ENCODE measurements at regions not wholly inside any gene's neighbourhood (a gene's known extent, or its start where the extent isn't known, plus 50 kb on each side); places are given as distances from the start of the nearest gene placed in this dataset.

GRCh38 chr22:47740109-47740805, 977.8 kb downstream of the TBC1D22A start:
- FAIRE-seq (no peak), DNase-seq (ENCODE audit: insufficient read length, low spot score) (no peak)
- no peak for TF ChIP-seq TAF1 (IDR thresholded peaks at IDR 0.05; ENCODE audit: low read depth, low read length)
- TF ChIP-seq SPI1 (IDR thresholded peaks at IDR 0.05; ENCODE audit: low read depth, low read length) = no peak
- TF ChIP-seq POLR2AphosphoS5 (IDR thresholded peaks at IDR 0.05; ENCODE audit: low read depth, low read length) = no peak
- no peak for TF ChIP-seq POLR2A (IDR thresholded peaks at IDR 0.05; ENCODE audit: low read depth, low read length)
- TF ChIP-seq POU2F2 (IDR thresholded peaks at IDR 0.05; ENCODE audit: low read depth, low read length) = no peak
- TF ChIP-seq PAX5 (IDR thresholded peaks at IDR 0.05; ENCODE audit: insufficient read depth, low read length, severe bottlenecking) = no peak

DNA sequence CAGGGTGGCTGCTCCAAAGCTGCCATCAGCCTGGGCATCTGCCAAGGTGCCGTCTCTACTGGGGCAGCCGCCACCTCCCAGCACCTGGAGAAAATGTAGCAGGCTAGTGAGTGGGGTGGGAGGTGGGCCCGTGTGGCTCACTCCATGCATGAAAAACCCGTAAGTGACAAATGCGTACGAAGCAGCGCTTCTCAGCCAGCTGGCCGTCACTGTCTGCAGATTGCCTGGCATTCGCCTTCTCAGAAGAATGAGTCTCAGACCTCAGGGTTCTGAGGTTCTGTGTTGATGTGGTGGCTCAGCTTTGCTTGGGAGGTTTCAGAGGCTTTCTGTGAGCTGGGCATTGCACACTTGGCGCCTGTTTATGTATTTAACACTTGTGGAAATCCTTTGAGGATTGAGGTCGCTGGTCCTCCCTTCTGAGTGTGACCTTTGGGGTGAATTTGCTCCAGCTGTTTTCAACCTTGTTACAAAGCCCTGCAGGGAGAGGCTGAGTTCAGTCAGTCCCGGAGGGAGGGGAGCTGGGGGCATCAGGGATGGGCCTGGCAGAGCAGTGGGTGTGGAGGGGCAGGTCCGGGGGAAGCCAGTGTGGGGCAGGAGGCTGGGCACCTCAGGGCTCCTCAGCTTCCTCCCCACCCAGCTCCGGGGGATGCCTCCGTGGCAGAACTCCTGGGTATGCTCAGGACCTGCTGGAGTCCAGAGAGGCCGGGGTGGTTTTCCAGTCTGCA, 977.0 kb downstream of the TBC1D22A start:
- TF ChIP-seq PAX5 (IDR thresholded peaks at IDR 0.05; ENCODE audit: insufficient read depth, low read length, severe bottlenecking) (no peak), POLR2A (IDR thresholded peaks at IDR 0.05; ENCODE audit: low read depth, low read length) (no peak), TAF1 (IDR thresholded peaks at IDR 0.05; ENCODE audit: low read depth, low read length) (no peak), POU2F2 (IDR thresholded peaks at IDR 0.05; ENCODE audit: low read depth, low read length) (no peak), POLR2AphosphoS5 (IDR thresholded peaks at IDR 0.05; ENCODE audit: low read depth, low read length) (no peak), SPI1 (IDR thresholded peaks at IDR 0.05; ENCODE audit: low read depth, low read length) (no peak)
- FAIRE-seq = no peak
- no peak for DNase-seq (ENCODE audit: insufficient read length, low spot score)

DNA sequence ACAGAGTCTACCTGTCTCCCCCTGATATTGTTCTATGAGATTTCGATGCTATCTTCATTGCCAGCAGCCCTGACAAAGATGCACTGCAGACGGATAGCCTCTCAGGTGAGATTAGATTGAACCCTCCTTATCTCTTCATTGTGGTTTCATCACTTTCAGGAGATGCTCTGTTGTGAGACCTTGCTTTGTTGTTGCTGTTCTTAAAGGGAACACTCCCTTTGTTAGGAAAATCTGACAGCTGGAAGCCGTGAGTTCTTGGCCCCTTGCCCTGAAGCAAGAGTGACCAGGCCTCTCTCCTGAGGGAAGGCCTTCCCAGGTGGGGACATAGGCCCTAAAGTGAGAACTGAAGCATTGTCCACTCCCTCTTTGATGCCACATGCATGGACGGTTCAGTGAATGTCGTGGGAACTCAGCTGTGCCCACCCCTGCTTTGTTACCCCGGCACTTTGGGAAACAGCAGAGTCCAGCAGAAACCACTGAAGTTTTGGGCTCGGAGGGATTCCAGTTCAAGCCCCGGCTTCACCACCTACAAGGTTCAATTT, 976.1 kb downstream of the TBC1D22A start:
- no peak for DNase-seq (ENCODE audit: insufficient read length, low spot score)
- FAIRE-seq = no peak
- TF ChIP-seq POLR2A (IDR thresholded peaks at IDR 0.05; ENCODE audit: low read depth, low read length) (no peak), PAX5 (IDR thresholded peaks at IDR 0.05; ENCODE audit: insufficient read depth, low read length, severe bottlenecking) (no peak), SPI1 (IDR thresholded peaks at IDR 0.05; ENCODE audit: low read depth, low read length) (no peak), TAF1 (IDR thresholded peaks at IDR 0.05; ENCODE audit: low read depth, low read length) (no peak), POLR2AphosphoS5 (IDR thresholded peaks at IDR 0.05; ENCODE audit: low read depth, low read length) (no peak), POU2F2 (IDR thresholded peaks at IDR 0.05; ENCODE audit: low read depth, low read length) (no peak)

DNA sequence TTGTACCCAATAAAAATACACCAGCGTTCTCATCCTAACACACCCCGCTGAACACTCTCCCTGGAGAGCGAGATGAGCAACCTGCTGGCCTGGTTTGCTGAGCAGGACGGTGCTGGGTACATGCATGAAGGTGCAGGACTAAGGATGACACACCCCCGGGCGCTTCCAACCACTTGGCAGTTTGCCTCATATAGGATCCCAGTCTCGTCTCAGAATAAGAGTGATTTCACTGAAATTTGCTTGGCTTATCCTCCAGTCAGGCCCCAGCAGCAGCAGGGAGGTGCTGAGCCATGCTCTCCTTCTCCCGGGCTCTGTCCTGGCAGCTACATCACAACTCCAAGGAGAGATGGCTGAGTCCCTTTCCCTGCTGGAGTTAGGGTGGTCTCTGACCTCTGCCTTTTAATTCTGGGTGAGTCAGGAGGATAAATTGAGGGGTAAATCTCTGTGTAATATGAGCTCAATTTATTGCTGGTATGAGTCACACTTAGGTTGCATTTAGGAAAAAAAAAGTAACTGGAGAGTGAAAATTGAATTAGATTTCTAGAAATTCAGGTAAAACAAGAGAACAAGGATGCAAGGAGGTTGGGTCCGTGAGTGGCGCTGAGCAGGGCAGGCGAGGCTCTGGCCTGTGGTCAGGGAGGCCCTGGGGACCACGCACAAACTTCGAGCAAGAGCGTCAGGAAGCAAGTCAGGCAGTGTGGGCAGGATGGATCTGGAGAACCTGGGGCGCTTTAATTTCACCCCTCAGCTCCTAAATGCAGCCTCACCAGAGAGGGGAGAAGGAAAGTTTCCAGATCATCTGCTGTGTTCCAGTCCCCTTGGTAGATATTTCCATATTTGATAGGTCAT, 974.0 kb downstream of the TBC1D22A start:
- FAIRE-seq = no peak
- no peak for DNase-seq (ENCODE audit: insufficient read length, low spot score)

DNA sequence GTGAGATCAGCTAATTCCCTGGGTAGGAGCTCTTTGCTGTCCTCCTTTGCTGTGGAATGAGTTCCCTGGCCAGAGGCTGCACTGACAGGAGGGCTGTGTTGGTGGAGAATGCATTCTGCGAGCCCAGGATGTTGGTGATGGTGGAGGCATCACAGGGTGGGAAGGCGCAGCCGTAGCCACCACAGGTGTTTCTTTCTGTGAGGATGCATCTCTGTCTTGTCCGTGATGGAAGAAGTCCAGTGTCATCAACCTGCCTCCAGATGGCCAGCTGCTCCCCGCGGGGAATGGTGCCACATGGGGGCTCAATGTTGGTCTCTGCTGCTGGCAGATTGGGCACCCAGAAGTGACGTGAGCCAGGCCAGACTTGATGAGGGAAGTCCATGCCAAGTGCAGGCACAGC, 972.1 kb downstream of the TBC1D22A start:
- TF ChIP-seq PAX5 (IDR thresholded peaks at IDR 0.05; ENCODE audit: insufficient read depth, low read length, severe bottlenecking) (no peak), POLR2AphosphoS5 (IDR thresholded peaks at IDR 0.05; ENCODE audit: low read depth, low read length) (no peak), TAF1 (IDR thresholded peaks at IDR 0.05; ENCODE audit: low read depth, low read length) (no peak), POLR2A (IDR thresholded peaks at IDR 0.05; ENCODE audit: low read depth, low read length) (no peak), SPI1 (IDR thresholded peaks at IDR 0.05; ENCODE audit: low read depth, low read length) (no peak), POU2F2 (IDR thresholded peaks at IDR 0.05; ENCODE audit: low read depth, low read length) (no peak)
- FAIRE-seq = no peak
- DNase-seq (ENCODE audit: insufficient read length, low spot score) = no peak

More for the DNA sequence above, 974.0 kb downstream of the TBC1D22A start:
- TF ChIP-seq POLR2A (IDR thresholded peaks at IDR 0.05; ENCODE audit: low read depth, low read length) (no peak), PAX5 (IDR thresholded peaks at IDR 0.05; ENCODE audit: insufficient read depth, low read length, severe bottlenecking) (no peak), POU2F2 (IDR thresholded peaks at IDR 0.05; ENCODE audit: low read depth, low read length) (no peak), SPI1 (IDR thresholded peaks at IDR 0.05; ENCODE audit: low read depth, low read length) (no peak), POLR2AphosphoS5 (IDR thresholded peaks at IDR 0.05; ENCODE audit: low read depth, low read length) (no peak), TAF1 (IDR thresholded peaks at IDR 0.05; ENCODE audit: low read depth, low read length) (no peak)

DNA sequence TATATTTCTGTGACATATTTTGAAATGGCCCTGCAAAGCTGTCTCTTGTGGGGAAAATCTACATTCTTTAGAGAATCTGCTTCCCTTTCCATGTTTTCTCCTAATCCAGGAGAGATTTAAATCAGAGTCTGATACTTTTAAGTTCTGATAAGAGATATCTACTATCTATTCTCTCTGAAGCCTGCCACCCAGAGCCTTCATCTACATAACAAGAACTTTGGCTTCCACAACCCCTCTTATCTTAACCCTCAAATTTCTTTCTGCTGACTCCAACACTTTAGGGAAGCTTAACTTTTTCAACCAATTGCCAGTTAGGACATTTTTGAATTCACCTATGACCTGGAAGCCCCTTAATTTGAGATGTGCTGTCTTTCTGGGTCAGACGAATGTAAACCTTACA, 965.2 kb downstream of the TBC1D22A start:
- no peak for FAIRE-seq
- no peak for TF ChIP-seq PAX5 (IDR thresholded peaks at IDR 0.05; ENCODE audit: insufficient read depth, low read length, severe bottlenecking)
- TF ChIP-seq TAF1 (IDR thresholded peaks at IDR 0.05; ENCODE audit: low read depth, low read length) = no peak
- TF ChIP-seq POLR2A (IDR thresholded peaks at IDR 0.05; ENCODE audit: low read depth, low read length) = no peak
- TF ChIP-seq POU2F2 (IDR thresholded peaks at IDR 0.05; ENCODE audit: low read depth, low read length) = no peak
- TF ChIP-seq SPI1 (IDR thresholded peaks at IDR 0.05; ENCODE audit: low read depth, low read length) = no peak
- TF ChIP-seq POLR2AphosphoS5 (IDR thresholded peaks at IDR 0.05; ENCODE audit: low read depth, low read length) = no peak

DNA sequence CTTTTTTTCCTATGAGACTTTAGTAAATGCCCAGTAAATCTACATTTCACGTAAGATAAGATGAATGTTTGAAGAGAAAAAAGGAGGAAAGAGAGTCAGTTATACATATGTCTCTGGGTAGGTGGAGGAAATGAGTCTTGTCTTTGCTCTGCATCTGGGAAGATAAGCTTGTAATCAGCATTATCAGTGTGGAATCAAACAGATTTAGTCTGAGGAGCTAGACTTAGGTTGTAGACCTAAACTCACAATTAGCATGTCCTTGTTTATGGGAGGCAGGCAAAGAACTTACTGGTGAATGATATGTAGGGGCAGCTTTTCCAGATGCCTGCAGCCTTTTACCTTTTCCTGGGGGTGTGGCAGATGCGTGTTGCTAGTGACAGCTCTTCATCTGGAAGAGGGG, 962.3 kb downstream of the TBC1D22A start:
- no peak for DNase-seq (ENCODE audit: insufficient read length, low spot score)
- TF ChIP-seq PAX5 (IDR thresholded peaks at IDR 0.05; ENCODE audit: insufficient read depth, low read length, severe bottlenecking) (no peak), POLR2A (IDR thresholded peaks at IDR 0.05; ENCODE audit: low read depth, low read length) (no peak), TAF1 (IDR thresholded peaks at IDR 0.05; ENCODE audit: low read depth, low read length) (no peak), POU2F2 (IDR thresholded peaks at IDR 0.05; ENCODE audit: low read depth, low read length) (no peak), SPI1 (IDR thresholded peaks at IDR 0.05; ENCODE audit: low read depth, low read length) (no peak), POLR2AphosphoS5 (IDR thresholded peaks at IDR 0.05; ENCODE audit: low read depth, low read length) (no peak)
- no peak for FAIRE-seq

More for the DNA sequence above, 965.2 kb downstream of the TBC1D22A start:
- no peak for DNase-seq (ENCODE audit: insufficient read length, low spot score)

DNA sequence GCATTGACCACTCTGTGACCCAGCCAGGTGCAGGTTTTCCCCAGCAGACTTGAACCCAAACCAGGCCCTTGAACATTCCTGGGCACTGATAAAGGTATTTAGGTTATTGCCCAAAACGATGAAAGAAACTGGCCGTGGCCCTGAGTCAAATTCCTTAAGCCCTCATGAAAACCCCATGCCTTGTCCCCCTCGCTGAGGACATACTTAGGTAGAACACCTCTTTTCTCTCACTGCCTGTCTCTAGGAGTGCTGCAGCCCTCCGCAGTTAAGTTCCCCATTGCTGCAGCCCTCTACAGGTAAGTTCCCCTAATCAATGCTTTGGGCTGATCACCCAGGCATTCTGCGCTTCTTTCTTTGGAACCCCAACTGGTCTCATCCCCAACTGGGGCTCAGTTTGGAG, 961.6 kb downstream of the TBC1D22A start:
- FAIRE-seq (no peak), DNase-seq (ENCODE audit: insufficient read length, low spot score) (no peak)
- TF ChIP-seq PAX5 (IDR thresholded peaks at IDR 0.05; ENCODE audit: insufficient read depth, low read length, severe bottlenecking) = no peak
- TF ChIP-seq SPI1 (IDR thresholded peaks at IDR 0.05; ENCODE audit: low read depth, low read length) = no peak
- no peak for TF ChIP-seq TAF1 (IDR thresholded peaks at IDR 0.05; ENCODE audit: low read depth, low read length)
- no peak for TF ChIP-seq POU2F2 (IDR thresholded peaks at IDR 0.05; ENCODE audit: low read depth, low read length)
- no peak for TF ChIP-seq POLR2A (IDR thresholded peaks at IDR 0.05; ENCODE audit: low read depth, low read length)
- no peak for TF ChIP-seq POLR2AphosphoS5 (IDR thresholded peaks at IDR 0.05; ENCODE audit: low read depth, low read length)

Measured in GM12891 (cell line).